Ovary (tissue), 7 donors: ENCODE measurements at regions not wholly inside any gene's neighbourhood (a gene's known extent, or its start where the extent isn't known, plus 50 kb on each side); places are given as distances from the start of the nearest gene placed in this dataset.

Source experiments
- DNase-seq, 5 donors: peaks; one replicate each; pipeline ENCODE4 v3.0.0-alpha.2; 2019 to 2020
- H3K27ac ChIP-seq, 2 donors: fragments of 200-600 bp; one replicate each; pipeline versions ENCODE4 v1.5.1 to v1.8.0; 2019 to 2022
- H3K27me3 ChIP-seq: fragments of 200-600 bp; one replicate; pipeline ENCODE4 v1.8.0; 2022
- H3K36me3 ChIP-seq: fragments of 200-600 bp; sonication (generic); one replicate; pipeline ENCODE4 v1.5.1; 2019
- H3K4me1 ChIP-seq: one replicate; pipeline ENCODE4 v1.8.1; 2013; ENCODE audit warnings: mild to moderate bottlenecking, moderate library complexity; ENCODE audit not compliant: insufficient read depth
- H3K4me3 ChIP-seq: fragments of 200-600 bp; sonication (generic); one replicate; pipeline ENCODE4 v1.5.1; 2017
- H3K9me3 ChIP-seq, 2 donors: fragments of 200-600 bp in 1 of 2; sonication (generic) in 1 of 2; one replicate each; pipeline versions ENCODE4 v1.5.1 to v1.8.1; 2013 to 2019; ENCODE audit warnings: mild to moderate bottlenecking in 1 of 2, moderate library complexity in 1 of 2
- EP300 ChIP-seq: sonication (generic); formaldehyde crosslinking; IDR thresholded peaks from one replicate; pipeline ENCODE4 v1.6.1; 2017; ENCODE audit warnings: antibody characterized with exemption
- POLR2A ChIP-seq: fragments of 450-650 bp; IDR thresholded peaks from one replicate; pipeline ENCODE4 v1.6.1; 2017; ENCODE audit warnings: antibody characterized with exemption, mild to moderate bottlenecking, moderate library complexity
- WGBS, 3 donors: extraction: QIAGEN DNeasy Blood & Tissue Kit in 1 of 3; methylation state at CpG; one replicate each; pipeline versions ENCODE4 v1.1.5 to v1.1.7; 2013 to 2017; 5-methylcytosine and 5-hydroxymethylcytosine counted together
- intact Hi-C, 4 donors: fragments of 100-400 bp; cut with DNase I; formaldehyde crosslinking; loops; one replicate each; pipeline versions ENCODE4 v1.11.0 to v1.15.1; 2022 to 2023
- TF ChIP-seq, protein P1 (sequence below), 3 donors: fragments of 450-650 bp in 2 of 3; fragments of 200-600 bp in 1 of 3; IDR thresholded peaks; one replicate each; pipeline versions ENCODE4 v1.5.1 to v1.8.0; 2016 to 2022; ENCODE audit warnings: antibody characterized with exemption in 3 of 3, mild to moderate bottlenecking in 1 of 3
- donor health status: DM: no; HTN: no; CAD: no; lungs with moderate emphysema.
- donor health status: DM: no; HTN: no; CAD: no.
- donor health status: Bipolar disorder and iron deficiency.
- donor health status: DM: no; HTN: no; CAD: no.
- donor health status: DM: yes; HTN: yes; CAD: no.

- Histone ChIP-seq H3K4me1 (peaks cover 19% of the 10 kb centered on the region), H3K27ac (peak overlapping the region; percentile 55 to 83), H3K4me3 (peak overlapping the region; percentile 47), H3K36me3 (no peaks in the 10 kb centered on the region), H3K9me3 (no peaks in the 10 kb centered on the region), H3K27me3 (no peaks in the 10 kb centered on the region)
- no peak for DNase-seq
- intact Hi-C loops, result loop anchor here in 1 of 4 donors (10.0 kb wide), 1 partner anchor 178 kb away; the partner anchor contains the start of gene NCOR2
- 18 to 35% (median 32%) methylated on average over 23 of the region's 23 CpGs for WGBS, 3 donors
- no peak for TF ChIP-seq POLR2A
- TF ChIP-seq, protein P1, sequence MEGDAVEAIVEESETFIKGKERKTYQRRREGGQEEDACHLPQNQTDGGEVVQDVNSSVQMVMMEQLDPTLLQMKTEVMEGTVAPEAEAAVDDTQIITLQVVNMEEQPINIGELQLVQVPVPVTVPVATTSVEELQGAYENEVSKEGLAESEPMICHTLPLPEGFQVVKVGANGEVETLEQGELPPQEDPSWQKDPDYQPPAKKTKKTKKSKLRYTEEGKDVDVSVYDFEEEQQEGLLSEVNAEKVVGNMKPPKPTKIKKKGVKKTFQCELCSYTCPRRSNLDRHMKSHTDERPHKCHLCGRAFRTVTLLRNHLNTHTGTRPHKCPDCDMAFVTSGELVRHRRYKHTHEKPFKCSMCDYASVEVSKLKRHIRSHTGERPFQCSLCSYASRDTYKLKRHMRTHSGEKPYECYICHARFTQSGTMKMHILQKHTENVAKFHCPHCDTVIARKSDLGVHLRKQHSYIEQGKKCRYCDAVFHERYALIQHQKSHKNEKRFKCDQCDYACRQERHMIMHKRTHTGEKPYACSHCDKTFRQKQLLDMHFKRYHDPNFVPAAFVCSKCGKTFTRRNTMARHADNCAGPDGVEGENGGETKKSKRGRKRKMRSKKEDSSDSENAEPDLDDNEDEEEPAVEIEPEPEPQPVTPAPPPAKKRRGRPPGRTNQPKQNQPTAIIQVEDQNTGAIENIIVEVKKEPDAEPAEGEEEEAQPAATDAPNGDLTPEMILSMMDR (IDR thresholded peaks at IDR 0.05), result no peak
- no peak for TF ChIP-seq EP300
Measured at GRCh38 chr12:124386661-124387527, 92.0 kb downstream of the RFLNA start.

GRCh38 chr12:124386059-124386458 lies 91.2 kb downstream of the RFLNA start:
- H3K27ac ChIP-seq, result peak overlapping the region; percentile 55 to 83
- no peak overlapping the region for H3K4me3 ChIP-seq
- peaks cover 24% of the 10 kb centered on the region for H3K4me1 ChIP-seq

GRCh38 chr12:124385219-124385969 lies 90.5 kb downstream of the RFLNA start:
- H3K27me3 ChIP-seq, result no peaks in the 10 kb centered on the region
- H3K4me3 ChIP-seq, result no peak overlapping the region
- no peaks in the 10 kb centered on the region for H3K36me3 ChIP-seq
- peak overlapping the region in 1 of 2 donors; percentile 83 for H3K27ac ChIP-seq
- intact Hi-C loops, result loop anchor here in 1 of 4 donors (10.0 kb wide), 1 partner anchor 179 kb away; the partner anchor contains the start of gene NCOR2
- peaks cover 27% of the 10 kb centered on the region for H3K4me1 ChIP-seq
- TF ChIP-seq EP300 (no peak), POLR2A (no peak)
- TF ChIP-seq, protein P1 (IDR thresholded peaks at IDR 0.05), result no peak
- no peaks in the 10 kb centered on the region for H3K9me3 ChIP-seq
- no peak for DNase-seq
- 76 to 84% (median 77%) methylated on average over 24 to 32 of the region's 32 CpGs for WGBS, 3 donors

More at GRCh38 chr12:124386059-124386458, 91.2 kb downstream of the RFLNA start:
- intact Hi-C loops, result loop anchor here in 1 of 4 donors (10.0 kb wide), 1 partner anchor 179 kb away; the partner anchor contains the start of gene NCOR2
- Histone ChIP-seq H3K27me3 (no peaks in the 10 kb centered on the region), H3K9me3 (no peaks in the 10 kb centered on the region), H3K36me3 (no peaks in the 10 kb centered on the region)
- TF ChIP-seq, protein P1 (IDR thresholded peaks at IDR 0.05), result no peak
- TF ChIP-seq POLR2A (no peak), EP300 (no peak)
- peak in 2 of 5 donors; percentile 64 to 72 for DNase-seq
- WGBS, 3 donors, result 40 to 59% (median 48%) methylated on average over 17 of the region's 17 CpGs

DNA sequence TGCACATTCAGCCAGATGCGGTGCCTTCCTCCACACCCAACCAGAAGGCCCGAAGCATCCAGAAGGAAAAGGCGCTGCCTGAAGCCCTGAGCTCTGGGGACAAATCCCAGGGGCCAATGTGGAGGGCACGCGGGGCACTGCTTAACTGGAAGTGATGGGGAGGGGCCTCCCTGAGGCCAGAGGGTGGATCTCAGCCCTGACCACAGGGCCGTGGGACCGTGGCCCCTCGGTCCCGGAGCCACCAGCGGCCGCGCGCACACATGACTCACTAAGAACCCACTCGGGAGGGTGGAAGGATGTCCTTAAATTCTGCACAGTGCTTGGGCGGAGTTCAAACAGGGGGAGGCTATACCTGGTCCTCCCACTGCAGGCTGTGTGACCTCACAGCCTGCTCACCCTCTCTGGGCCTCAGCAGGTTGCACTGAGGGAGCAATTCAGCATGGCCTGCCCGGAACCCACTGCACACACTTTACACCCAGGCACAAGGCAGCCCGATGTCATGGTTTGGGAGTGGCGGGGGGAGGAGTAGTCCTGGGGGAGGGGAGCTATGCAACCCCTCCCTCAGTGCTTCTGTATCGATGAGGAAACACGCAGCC lies 89.5 kb downstream of the RFLNA start:
- TF ChIP-seq, protein P1 (IDR thresholded peaks at IDR 0.05), result no peak
- TF ChIP-seq EP300, result no peak
- no peaks in the 10 kb centered on the region for H3K9me3 ChIP-seq
- intact Hi-C loops, result loop anchor here in 2 of 4 donors (5.0 to 10.0 kb wide), 2 partner anchors 180 to 183 kb away; partner anchors contain the start of gene NCOR2 (in 2 of the 2)
- 77 to 86% (median 81%) methylated on average over 20 of the region's 20 CpGs for WGBS, 3 donors
- H3K36me3 ChIP-seq, result no peaks in the 10 kb centered on the region
- no peak for DNase-seq
- no peak overlapping the region for H3K27ac ChIP-seq
- H3K27me3 ChIP-seq, result no peaks in the 10 kb centered on the region
- H3K4me1 ChIP-seq, result peaks cover 30% of the 10 kb centered on the region
- H3K4me3 ChIP-seq, result no peak overlapping the region
